Fibroblast of villous mesenchyme (primary cell): ENCODE measurements at regions not wholly inside any gene's neighbourhood (a gene's known extent, or its start where the extent isn't known, plus 50 kb on each side); places are given as distances from the start of the nearest gene placed in this dataset.

Experiments
- DNase-seq: peaks from one replicate; pipeline ENCODE4 v3.0.0-alpha.2; 2010; ENCODE audit warnings: low read depth
- H3K4me3 ChIP-seq: 2 replicates; pipeline ENCODE4 v1.5.1; 2011; ENCODE audit warnings: low read depth, mild to moderate bottlenecking, low read length
- CTCF ChIP-seq: IDR thresholded peaks from 2 replicates; pipeline ENCODE4 v1.5.1; 2012; ENCODE audit warnings: low read depth, mild to moderate bottlenecking, low read length; ENCODE audit not compliant: insufficient read depth

- no peak for DNase-seq
- no peak overlapping the region for H3K4me3 ChIP-seq
- TF ChIP-seq CTCF = no peak
Measured at GRCh38 chr18:78660311-78660710, 319.3 kb upstream of the SALL3 start.

GRCh38 chr18:78661316-78661715, 318.3 kb upstream of the SALL3 start:
- TF ChIP-seq CTCF = no peak
- DNase-seq = no peak
- no peak overlapping the region for H3K4me3 ChIP-seq

- H3K4me3 ChIP-seq = no peak overlapping the region
- no peak for TF ChIP-seq CTCF
- no peak for DNase-seq
Measured at GRCh38 chr18:78662879-78663278, 316.7 kb upstream of the SALL3 start.

GRCh38 chr18:78664048-78664447, 315.6 kb upstream of the SALL3 start:
- DNase-seq = no peak
- no peak for TF ChIP-seq CTCF
- no peak overlapping the region for H3K4me3 ChIP-seq

GRCh38 chr18:78664848-78665247, 314.8 kb upstream of the SALL3 start:
- no peak overlapping the region for H3K4me3 ChIP-seq
- TF ChIP-seq CTCF = no peak
- no peak for DNase-seq

- DNase-seq = no peak
- no peak overlapping the region for H3K4me3 ChIP-seq
- TF ChIP-seq CTCF = no peak
Measured at GRCh38 chr18:78665644-78666043, 314.0 kb upstream of the SALL3 start.

GRCh38 chr18:78666666-78667335, 312.8 kb upstream of the SALL3 start:
- H3K4me3 ChIP-seq = no peak overlapping the region
- DNase-seq = no peak
- TF ChIP-seq CTCF = no peak
